ENCODE measurements at regions not wholly inside any gene's neighbourhood (a gene's known extent, or its start where the extent isn't known, plus 50 kb on each side); places are given as distances from the start of the nearest gene placed in this dataset.

- Mint-ChIP-seq H3K9me3 (no peaks in the 10 kb centered on the region), H3K27ac (no peak overlapping the region), H3K27me3 (ENCODE audit: insufficient read depth, low read depth, poor library complexity) (peaks cover 5% of the 10 kb centered on the region), H3K4me3 (no peak overlapping the region), H3K36me3 (ENCODE audit: low read depth) (no peaks in the 10 kb centered on the region), H3K4me1 (peaks cover 3% of the 10 kb centered on the region; the same call in 2 of the 3 replicates)
- Histone ChIP-seq H4K20me1 (replicated peaks; ENCODE audit: insufficient read depth) (no peaks in the 10 kb centered on the region; the same call in 1 of the 2 replicates), H3K79me2 (replicated peaks; ENCODE audit: insufficient read depth) (no peaks in the 10 kb centered on the region), H3K4me3 (no peak overlapping the region), H3K27me3 (ENCODE audit: insufficient read depth) (no peaks in the 10 kb centered on the region), H3K4me1 (ENCODE audit: insufficient read depth) (no peaks in the 10 kb centered on the region), H3K27ac (ENCODE audit: low read depth) (no peak overlapping the region), H3K9me2 (ENCODE audit: insufficient read depth) (0 out of 2 replicates have a peak, but pooled peaks cover 3% of the 10 kb centered on the region), H3K36me3 (ENCODE audit: insufficient read depth) (no peaks in the 10 kb centered on the region), H3K4me2 (no peak overlapping the region), H2AFZ (peak overlapping the region; percentile 48; the same call in 1 of the 2 replicates), H3F3A (replicated peaks; ENCODE audit: low read depth) (no peaks in the 10 kb centered on the region)
- peak; percentile 10 for DNase-seq (ENCODE audit: low spot score)
- TF ChIP-seq NANOG (IDR thresholded peaks at IDR 0.05; ENCODE audit: borderline replicate concordance) (no peak), POLR2AphosphoS5 (IDR thresholded peaks at IDR 0.05; ENCODE audit: low read depth) (no peak)
- TF ChIP-seq, protein P1, sequence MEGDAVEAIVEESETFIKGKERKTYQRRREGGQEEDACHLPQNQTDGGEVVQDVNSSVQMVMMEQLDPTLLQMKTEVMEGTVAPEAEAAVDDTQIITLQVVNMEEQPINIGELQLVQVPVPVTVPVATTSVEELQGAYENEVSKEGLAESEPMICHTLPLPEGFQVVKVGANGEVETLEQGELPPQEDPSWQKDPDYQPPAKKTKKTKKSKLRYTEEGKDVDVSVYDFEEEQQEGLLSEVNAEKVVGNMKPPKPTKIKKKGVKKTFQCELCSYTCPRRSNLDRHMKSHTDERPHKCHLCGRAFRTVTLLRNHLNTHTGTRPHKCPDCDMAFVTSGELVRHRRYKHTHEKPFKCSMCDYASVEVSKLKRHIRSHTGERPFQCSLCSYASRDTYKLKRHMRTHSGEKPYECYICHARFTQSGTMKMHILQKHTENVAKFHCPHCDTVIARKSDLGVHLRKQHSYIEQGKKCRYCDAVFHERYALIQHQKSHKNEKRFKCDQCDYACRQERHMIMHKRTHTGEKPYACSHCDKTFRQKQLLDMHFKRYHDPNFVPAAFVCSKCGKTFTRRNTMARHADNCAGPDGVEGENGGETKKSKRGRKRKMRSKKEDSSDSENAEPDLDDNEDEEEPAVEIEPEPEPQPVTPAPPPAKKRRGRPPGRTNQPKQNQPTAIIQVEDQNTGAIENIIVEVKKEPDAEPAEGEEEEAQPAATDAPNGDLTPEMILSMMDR (conservative IDR thresholded peaks at IDR 0.05; ENCODE audit: low read depth in 2 of 2), result peak; percentile 12 to 41; a peak in 2 of 4 replicates
- ATAC-seq, result peak; percentile 77
Measured at GRCh38 chr1:34354367-34354766, 177.7 kb downstream of the C1orf94 start.

DNA sequence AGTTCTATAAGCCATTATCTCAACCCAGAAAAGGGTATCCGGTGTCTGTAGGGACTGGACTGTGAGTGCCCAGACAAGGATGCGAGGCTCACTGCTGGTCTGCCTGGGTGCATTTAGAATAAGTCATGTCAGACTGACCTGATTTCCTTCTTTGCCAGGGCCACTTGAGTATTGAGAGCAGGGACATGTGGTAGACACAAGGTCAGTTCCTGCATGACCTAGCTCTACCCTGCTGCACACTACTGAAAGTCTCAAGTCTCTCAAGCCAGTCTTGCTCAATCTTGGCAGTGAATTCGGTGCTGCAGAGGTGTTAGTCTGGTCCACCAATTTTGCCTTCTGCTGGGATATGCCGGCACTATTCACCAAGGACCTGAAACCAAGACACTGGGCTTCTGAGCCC, 180.1 kb downstream of the C1orf94 start:
- H3F3A ChIP-seq (replicated peaks; ENCODE audit: low read depth), result no peaks in the 10 kb centered on the region
- DNase-seq (ENCODE audit: low spot score) (no peak), ATAC-seq (no peak)
- no peaks in the 10 kb centered on the region for H3K9me2 ChIP-seq (ENCODE audit: insufficient read depth)
- Mint-ChIP-seq H3K27ac (no peak overlapping the region), H3K36me3 (ENCODE audit: low read depth) (no peaks in the 10 kb centered on the region), H3K4me1 (peaks cover 3% of the 10 kb centered on the region; the same call in 2 of the 3 replicates), H3K4me3 (no peak overlapping the region), H3K27me3 (ENCODE audit: insufficient read depth, low read depth, poor library complexity) (peaks cover 8% of the 10 kb centered on the region), H3K9me3 (no peaks in the 10 kb centered on the region; the same call in 2 of the 3 replicates)
- no peaks in the 10 kb centered on the region for H3K79me2 ChIP-seq (replicated peaks; ENCODE audit: insufficient read depth)
- H4K20me1 ChIP-seq (replicated peaks; ENCODE audit: insufficient read depth), result no peaks in the 10 kb centered on the region; the same call in 1 of the 2 replicates
- H3K4me1 ChIP-seq (ENCODE audit: insufficient read depth), result no peaks in the 10 kb centered on the region
- H3K36me3 ChIP-seq (ENCODE audit: insufficient read depth), result no peaks in the 10 kb centered on the region
- no peak overlapping the region for H2AFZ ChIP-seq
- H3K4me2 ChIP-seq, result no peak overlapping the region
- H3K4me3 ChIP-seq, result no peak overlapping the region
- H3K27me3 ChIP-seq (ENCODE audit: insufficient read depth), result no peaks in the 10 kb centered on the region
- TF ChIP-seq ZNF462 (CRISPR knock-in tag; IDR thresholded peaks at IDR 0.05), result no peak
- no peak for TF ChIP-seq STAT1 (IDR thresholded peaks at IDR 0.05; ENCODE audit: unreplicated experiment)
- H3K27ac ChIP-seq (ENCODE audit: low read depth), result no peak overlapping the region

All from GM23338 (cell line).